ENCODE measurements at regions not wholly inside any gene's neighbourhood (a gene's known extent, or its start where the extent isn't known, plus 50 kb on each side); places are given as distances from the start of the nearest gene placed in this dataset.

- DNase-seq (ENCODE audit: extremely low read depth in 1 of 11, low read depth in 9 of 11, low spot score in 4 of 11), result no peak
Measured at GRCh38 chr2:47656715-47657600, 86.2 kb upstream of the KCNK12 start.

DNA sequence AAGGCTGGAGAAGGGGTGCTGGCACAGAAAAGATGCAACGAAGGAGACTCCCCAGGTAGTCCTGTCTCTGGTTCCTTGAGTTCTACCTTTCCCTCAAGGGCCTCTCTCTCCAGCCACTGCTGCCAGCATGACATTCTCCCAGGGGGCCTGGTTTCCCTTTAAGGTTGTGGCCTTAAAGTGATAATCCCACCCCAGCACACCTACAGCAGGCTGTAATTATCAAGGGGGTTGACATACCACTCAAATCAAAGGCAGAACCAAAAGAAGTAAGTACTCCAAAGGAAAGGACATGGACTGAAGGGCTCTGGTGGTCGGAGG lies 84.7 kb upstream of the KCNK12 start:
- no peak for DNase-seq (ENCODE audit: extremely low read depth in 1 of 11, low read depth in 9 of 11, low spot score in 4 of 11)

DNA sequence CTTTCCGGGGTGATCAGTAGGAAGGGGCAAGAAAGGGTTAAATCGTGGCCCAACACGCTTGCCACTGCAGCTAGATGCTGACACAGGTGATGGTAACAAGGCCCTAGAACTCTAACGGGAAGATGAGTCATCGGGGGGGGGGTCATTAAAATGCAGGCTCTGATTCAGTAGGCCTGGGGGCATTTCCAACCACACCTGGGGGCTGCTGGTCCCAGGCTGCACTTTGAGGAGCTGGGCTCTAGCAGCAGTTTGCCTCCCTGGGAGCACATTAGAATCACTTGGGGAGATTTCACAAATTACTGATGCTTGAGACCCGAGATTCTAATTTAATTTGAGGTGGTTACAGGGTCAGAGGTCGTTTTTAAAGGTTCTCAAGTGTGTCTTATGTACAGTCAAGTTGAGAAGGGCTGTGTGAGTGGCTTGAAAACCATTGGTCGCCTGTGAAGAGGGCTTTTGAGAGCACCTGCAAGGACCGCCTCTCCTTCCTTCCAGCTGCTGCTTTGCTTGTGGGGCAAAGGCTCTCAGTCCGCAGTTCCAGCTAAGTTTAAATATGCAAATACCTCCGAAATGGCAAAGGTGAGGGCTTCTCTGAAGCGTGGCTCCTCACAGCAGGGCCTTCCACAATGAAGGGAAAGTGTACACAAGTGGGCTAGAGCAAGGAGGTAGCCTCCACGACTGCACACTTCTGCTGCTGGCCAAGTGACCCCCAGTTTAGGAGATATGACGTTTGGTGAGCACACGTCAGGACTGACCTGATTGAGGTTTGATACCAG lies 84.2 kb upstream of the KCNK12 start:
- no peak for DNase-seq (ENCODE audit: extremely low read depth in 1 of 11, low read depth in 9 of 11, low spot score in 4 of 11)

DNA sequence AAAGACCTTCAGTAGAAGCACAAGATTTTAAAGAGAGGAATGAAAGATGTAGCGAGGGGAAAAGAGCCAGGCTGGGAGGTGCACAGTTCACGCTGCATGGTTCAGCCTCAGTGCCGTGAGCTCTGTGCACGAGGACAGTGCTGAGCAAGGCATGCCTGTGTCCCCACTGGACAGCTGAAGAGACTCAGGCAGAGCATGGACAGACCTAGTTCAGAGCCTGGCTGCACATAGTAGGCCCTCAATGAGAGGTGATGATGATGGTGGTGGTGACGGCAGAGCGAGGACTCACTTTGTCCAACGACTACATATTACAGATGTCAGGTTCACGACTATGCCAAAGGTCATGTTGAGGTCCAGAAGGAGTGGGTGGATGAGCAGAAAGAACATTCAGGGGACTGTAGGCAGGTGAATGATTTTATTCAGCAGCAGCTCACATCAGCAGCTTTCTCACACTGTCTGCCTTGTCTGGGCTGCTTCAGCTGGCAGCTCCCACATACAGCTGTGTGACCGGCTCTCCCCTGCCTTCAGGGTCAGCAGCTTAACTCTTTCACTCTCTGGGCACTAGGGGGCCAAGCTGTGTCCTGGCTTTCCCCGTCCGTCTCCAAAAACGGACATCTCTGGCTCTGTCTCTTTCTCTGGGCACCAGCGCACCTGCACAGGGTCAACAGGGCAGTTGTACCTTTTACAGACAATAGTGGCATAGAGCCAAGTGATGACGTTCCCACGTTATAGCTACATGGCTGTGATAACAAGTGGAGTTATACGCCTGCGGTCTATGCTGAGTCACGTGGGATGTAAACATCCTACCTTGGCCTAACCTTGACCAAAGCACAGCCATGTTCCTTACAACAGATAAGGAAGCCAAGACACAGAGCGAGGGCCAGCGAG lies 83.4 kb upstream of the KCNK12 start:
- DNase-seq (ENCODE audit: extremely low read depth in 1 of 11, low read depth in 9 of 11, low spot score in 4 of 11), result peak in 9 of 11 donors; percentile 44 to 66 (median 55)

- no peak for DNase-seq (ENCODE audit: extremely low read depth in 1 of 11, low read depth in 9 of 11, low spot score in 4 of 11)
Measured at GRCh38 chr2:47653036-47653435, 82.3 kb upstream of the KCNK12 start.

GRCh38 chr2:47652061-47652690 lies 81.4 kb upstream of the KCNK12 start:
- DNase-seq (ENCODE audit: extremely low read depth in 1 of 11, low read depth in 9 of 11, low spot score in 4 of 11), result peak in 2 of 11 donors; percentile 41 to 44

DNA sequence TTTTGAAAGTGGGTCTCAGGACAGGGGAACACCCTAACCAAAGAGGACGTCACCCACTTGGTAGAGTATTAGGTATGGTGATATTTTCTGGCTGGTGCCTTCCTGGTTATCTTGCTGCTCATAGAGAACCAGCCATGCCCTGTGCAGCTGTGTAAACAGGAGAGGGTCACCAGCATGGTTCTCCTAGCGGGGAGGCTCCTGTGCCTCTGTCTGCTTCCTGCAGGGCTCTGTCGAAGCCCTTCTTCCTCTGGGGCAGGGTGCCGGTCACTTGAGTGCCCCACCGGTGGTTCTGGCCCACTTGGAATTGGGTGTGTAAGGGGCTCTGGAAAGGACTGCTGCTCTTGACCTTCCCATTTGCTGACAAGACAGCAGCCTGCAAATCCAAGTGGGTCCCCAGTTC lies 80.5 kb upstream of the KCNK12 start:
- DNase-seq (ENCODE audit: extremely low read depth in 1 of 11, low read depth in 9 of 11, low spot score in 4 of 11), result no peak

DNA sequence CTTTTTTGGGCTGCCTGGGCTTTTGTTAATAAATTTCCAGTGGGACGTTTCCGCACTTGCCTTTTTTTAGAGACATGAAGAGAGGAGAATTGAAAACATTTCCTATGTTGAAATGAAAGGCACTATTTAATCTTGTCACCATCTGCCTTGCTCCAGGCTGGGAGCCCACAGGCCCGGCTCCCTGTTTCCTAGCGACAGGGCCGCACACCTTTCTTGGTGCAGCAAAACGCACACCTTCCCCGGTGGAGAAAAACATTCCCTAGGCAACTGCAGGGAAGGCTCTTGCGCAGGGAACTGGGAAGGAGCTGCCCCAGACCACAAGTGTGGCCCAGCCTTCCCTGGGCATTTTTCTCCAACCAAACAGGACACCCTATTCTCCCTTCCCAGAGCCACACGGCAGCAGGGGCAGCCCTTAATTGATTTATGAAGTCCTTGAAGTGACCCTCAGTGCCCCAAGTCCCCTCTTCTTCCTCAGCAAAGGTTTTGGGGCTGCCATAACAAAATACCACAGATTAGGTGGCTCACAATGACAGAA lies 79.3 kb upstream of the KCNK12 start:
- no peak for DNase-seq (ENCODE audit: extremely low read depth in 1 of 11, low read depth in 9 of 11, low spot score in 4 of 11)

DNA sequence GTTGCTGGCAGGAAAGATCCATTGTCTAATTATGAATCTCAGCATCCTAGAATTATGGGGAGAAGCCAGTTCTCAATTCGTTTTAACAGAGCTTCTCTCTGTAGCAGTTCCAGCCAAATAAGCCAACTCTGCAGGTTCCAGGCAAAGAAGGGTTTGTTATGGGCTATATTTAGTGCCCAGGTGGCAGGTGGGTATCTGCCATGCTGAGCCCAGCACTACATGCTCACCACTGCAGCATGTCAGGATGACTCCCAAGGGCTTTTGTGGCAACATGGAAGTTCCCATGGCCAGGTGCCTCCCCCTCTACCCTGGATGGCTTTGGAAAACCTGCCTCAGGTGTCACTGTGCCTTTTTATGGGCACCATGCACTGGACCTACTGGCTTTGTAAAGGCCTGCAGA lies 74.5 kb upstream of the KCNK12 start:
- no peak for DNase-seq (ENCODE audit: extremely low read depth in 1 of 11, low read depth in 9 of 11, low spot score in 4 of 11)

- no peak for DNase-seq (ENCODE audit: extremely low read depth in 1 of 11, low read depth in 9 of 11, low spot score in 4 of 11)
Measured at GRCh38 chr2:47644351-47644750, 73.6 kb upstream of the KCNK12 start.

- no peak for DNase-seq (ENCODE audit: extremely low read depth in 1 of 11, low read depth in 9 of 11, low spot score in 4 of 11)
Measured at GRCh38 chr2:47641366-47641765, 70.6 kb upstream of the KCNK12 start.

DNA sequence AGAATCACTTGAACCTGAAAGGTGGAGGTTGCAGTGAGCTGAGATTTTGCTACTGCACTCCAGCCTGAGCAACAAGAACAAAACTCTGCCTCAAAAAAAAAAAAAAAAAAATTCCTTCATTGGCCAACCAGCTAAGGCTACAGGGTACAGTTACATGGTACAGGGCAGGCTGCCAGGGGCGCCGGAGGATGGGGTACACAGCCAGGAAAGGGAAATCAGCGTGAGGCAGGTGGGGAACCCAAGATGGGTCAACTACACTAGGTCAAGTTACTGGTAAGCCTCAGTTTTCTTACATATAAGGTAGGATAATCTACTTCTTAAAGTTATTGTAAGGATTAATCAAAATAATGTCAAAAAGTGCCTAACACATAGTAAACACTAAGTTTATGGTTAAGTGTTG lies 69.6 kb upstream of the KCNK12 start:
- no peak for DNase-seq (ENCODE audit: extremely low read depth in 1 of 11, low read depth in 9 of 11, low spot score in 4 of 11)

DNA sequence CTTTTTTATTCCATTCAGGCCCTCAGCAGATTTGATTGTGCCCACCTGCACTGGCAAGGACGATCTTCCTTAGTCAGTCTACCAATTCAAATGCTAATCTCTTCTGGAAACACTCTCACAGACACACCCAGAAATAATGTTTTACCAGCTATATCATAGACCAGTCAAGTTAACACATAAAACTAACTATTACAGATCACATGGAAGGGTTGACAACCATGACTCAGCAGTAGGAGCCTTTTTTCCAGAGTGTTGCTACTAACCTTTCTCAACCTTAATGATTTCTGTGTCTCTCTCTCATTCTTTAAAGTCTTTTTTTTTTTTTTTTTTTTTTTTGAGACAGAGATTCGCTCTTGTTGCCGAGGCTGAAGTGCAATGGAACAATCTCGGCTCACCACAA lies 68.7 kb upstream of the KCNK12 start:
- no peak for DNase-seq (ENCODE audit: extremely low read depth in 1 of 11, low read depth in 9 of 11, low spot score in 4 of 11)

- no peak for DNase-seq (ENCODE audit: extremely low read depth in 1 of 11, low read depth in 9 of 11, low spot score in 4 of 11)
Measured at GRCh38 chr2:47638430-47638829, 67.6 kb upstream of the KCNK12 start.

GRCh38 chr2:47636596-47637264 lies 65.9 kb upstream of the KCNK12 start:
- DNase-seq (ENCODE audit: extremely low read depth in 1 of 11, low read depth in 9 of 11, low spot score in 4 of 11), result no peak

DNA sequence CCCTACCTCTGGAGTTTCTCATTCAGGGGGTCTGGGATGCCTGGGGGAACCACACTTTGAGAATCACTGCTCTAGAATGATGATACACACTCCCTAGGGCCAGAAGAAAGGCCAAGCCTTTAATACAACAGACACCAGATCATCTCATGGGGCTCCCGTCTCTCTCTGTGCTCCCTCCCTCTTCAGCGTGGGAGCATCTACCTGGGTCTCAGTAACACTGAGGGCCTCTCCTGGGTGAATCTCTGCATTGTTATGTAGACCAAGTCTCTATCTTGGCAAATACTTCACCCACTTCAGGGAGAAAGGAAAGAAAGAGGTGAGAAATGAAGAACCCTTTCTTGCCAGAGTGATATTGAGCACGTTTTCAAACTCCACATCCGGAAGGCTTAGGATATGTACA lies 65.4 kb upstream of the KCNK12 start:
- DNase-seq (ENCODE audit: extremely low read depth in 1 of 11, low read depth in 9 of 11, low spot score in 4 of 11), result no peak

- no peak for DNase-seq (ENCODE audit: extremely low read depth in 1 of 11, low read depth in 9 of 11, low spot score in 4 of 11)
Measured at GRCh38 chr2:47632754-47633153, 62.0 kb upstream of the KCNK12 start.

- DNase-seq (ENCODE audit: extremely low read depth in 1 of 11, low read depth in 9 of 11, low spot score in 4 of 11), result no peak
Measured at GRCh38 chr2:47631792-47632398, 61.1 kb upstream of the KCNK12 start.
